HG03342 (cell line): ENCODE measurements at regions not wholly inside any gene's neighbourhood (a gene's known extent, or its start where the extent isn't known, plus 50 kb on each side); places are given as distances from the start of the nearest gene placed in this dataset.
"Not testable (repeated sequence)": the region's sequence is repeated elsewhere in the genome, so short reads cannot be mapped to it uniquely, and the experiment has no call there.

ENCODE experiments used
- ATAC-seq: cut with Tn5 transposase; IDR thresholded peaks from one replicate; pipeline ENCODE4 v1.9.1; 2021; ENCODE audit warnings: mild to moderate bottlenecking, moderate library complexity; ENCODE audit not compliant: unreplicated experiment

GRCh38 chr1:143905214-143906179 is 66.3 kb downstream of the FAM72C start:
- ATAC-seq: not testable (repeated sequence)

GRCh38 chr1:143904622-143904979 is 67.2 kb downstream of the FAM72C start:
- not testable (repeated sequence) for ATAC-seq

- not testable (repeated sequence) for ATAC-seq
Measured at GRCh38 chr1:143903899-143904621, 67.7 kb downstream of the FAM72C start.

GRCh38 chr1:143896377-143896776 is 75.4 kb downstream of the FAM72C start:
- not testable (repeated sequence) for ATAC-seq

- peak; percentile 92 for ATAC-seq
Measured at GRCh38 chr1:143884932-143885574, 86.7 kb downstream of the FAM72C start.

GRCh38 chr1:143884532-143884931 is 87.3 kb downstream of the FAM72C start:
- peak; percentile 84 for ATAC-seq

- not testable (repeated sequence) for ATAC-seq
Measured at GRCh38 chr1:143879757-143880536, 91.8 kb downstream of the FAM72C start.

GRCh38 chr1:143875947-143876346 is 95.8 kb downstream of the FAM72C start:
- not testable (repeated sequence) for ATAC-seq

- ATAC-seq: not testable (repeated sequence)
Measured at GRCh38 chr1:143874625-143875024, 97.2 kb downstream of the FAM72C start.

- not testable (repeated sequence) for ATAC-seq
Measured at GRCh38 chr1:143873650-143874049, 98.1 kb downstream of the FAM72C start.

- not testable (repeated sequence) for ATAC-seq
Measured at GRCh38 chr1:143870388-143870787, 101.4 kb downstream of the FAM72C start.

GRCh38 chr1:143867590-143868220 is 104.1 kb downstream of the FAM72C start:
- not testable (repeated sequence) for ATAC-seq

- ATAC-seq: peak; percentile 80
Measured at GRCh38 chr1:143863901-143864520, 107.8 kb downstream of the FAM72C start.

- not testable (repeated sequence) for ATAC-seq
Measured at GRCh38 chr1:143862722-143863121, 109.1 kb downstream of the FAM72C start.

GRCh38 chr1:143861306-143861705 is 110.5 kb downstream of the FAM72C start:
- not testable (repeated sequence) for ATAC-seq

GRCh38 chr1:143855867-143856266 is 115.9 kb downstream of the FAM72C start:
- ATAC-seq: not testable (repeated sequence)

GRCh38 chr1:143854069-143854468 is 117.7 kb downstream of the FAM72C start:
- ATAC-seq: not testable (repeated sequence)

- ATAC-seq: not testable (repeated sequence)
Measured at GRCh38 chr1:143850637-143851036, 121.1 kb downstream of the FAM72C start.

- ATAC-seq: not testable (repeated sequence)
Measured at GRCh38 chr1:143848859-143849258, 122.9 kb downstream of the FAM72C start.
